ENCODE measurements at regions not wholly inside any gene's neighbourhood (a gene's known extent, or its start where the extent isn't known, plus 50 kb on each side); places are given as distances from the start of the nearest gene placed in this dataset.
"Not testable (repeated sequence)": the region's sequence is repeated elsewhere in the genome, so short reads cannot be mapped to it uniquely, and the experiment has no call there.

GRCh38 chr20:40849456-40849855, 160.4 kb upstream of the MAFB start:
- DNase-seq (ENCODE audit: low spot score): no peak

DNA sequence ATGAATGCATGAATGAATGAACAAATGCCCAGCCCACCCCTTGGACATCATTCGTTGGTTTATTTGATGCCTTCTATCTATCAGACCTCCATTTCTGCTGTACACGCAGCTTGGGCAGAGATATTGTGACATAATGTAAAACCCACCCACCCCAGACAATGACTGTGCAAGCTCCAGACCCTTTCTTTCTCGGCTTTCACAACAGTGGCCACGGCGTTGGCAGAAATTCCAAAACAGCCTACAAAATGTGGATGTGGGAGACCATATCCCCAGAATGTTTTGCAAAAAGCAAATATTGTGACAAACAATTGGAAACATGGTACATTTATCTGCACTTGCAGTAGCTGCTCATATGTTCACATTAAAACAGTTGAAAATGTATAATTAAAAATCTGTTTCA, 162.0 kb upstream of the MAFB start:
- no peak for DNase-seq (ENCODE audit: low spot score)

DNA sequence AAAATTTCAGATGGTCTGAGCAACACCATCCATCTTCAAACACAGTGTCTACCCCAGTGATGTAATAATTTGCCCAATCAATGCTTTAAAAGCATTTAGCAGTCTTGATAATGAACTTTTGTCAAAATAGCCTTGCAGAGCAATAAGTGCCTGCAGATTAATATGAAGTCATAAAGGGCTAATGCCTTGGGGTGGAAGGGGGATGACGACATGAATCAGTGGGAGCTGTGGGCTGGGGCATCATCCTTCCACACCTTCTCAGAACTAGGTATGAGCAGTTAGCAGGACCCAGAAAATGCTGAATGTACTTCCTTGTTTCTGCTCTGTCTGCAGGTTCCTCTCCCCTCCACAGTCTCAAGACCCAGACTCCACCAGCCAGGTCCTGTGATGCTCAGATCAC, 166.2 kb upstream of the MAFB start:
- DNase-seq (ENCODE audit: low spot score): no peak

GRCh38 chr20:40856653-40857052, 167.6 kb upstream of the MAFB start:
- no peak for DNase-seq (ENCODE audit: low spot score)

DNA sequence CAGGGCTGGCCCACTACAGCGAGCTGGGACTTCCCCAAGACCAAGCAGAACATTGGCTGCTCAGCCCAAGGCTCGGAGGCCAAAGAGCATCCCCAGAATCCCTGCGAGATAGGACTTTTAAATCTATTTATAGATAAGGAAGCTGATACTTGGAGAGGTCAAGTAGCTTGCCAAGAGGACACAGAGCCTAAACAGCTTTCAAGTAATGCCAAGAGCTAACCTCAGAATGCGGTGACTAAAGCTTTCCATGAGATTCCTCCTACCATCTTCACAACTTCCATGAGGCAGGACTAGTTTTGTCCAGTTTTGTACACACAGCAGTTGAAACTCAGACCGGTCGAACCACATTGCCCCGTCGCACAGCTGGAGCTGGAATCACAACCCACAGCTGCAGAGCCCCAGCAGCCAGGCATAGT, 168.1 kb upstream of the TOP1 start:
- DNase-seq (ENCODE audit: low spot score): peak; percentile 44

GRCh38 chr20:40861427-40862008, 167.1 kb upstream of the TOP1 start:
- no peak for DNase-seq (ENCODE audit: low spot score)

- DNase-seq (ENCODE audit: low spot score): no peak
Measured at GRCh38 chr20:40863355-40863919, 165.2 kb upstream of the TOP1 start.

DNA sequence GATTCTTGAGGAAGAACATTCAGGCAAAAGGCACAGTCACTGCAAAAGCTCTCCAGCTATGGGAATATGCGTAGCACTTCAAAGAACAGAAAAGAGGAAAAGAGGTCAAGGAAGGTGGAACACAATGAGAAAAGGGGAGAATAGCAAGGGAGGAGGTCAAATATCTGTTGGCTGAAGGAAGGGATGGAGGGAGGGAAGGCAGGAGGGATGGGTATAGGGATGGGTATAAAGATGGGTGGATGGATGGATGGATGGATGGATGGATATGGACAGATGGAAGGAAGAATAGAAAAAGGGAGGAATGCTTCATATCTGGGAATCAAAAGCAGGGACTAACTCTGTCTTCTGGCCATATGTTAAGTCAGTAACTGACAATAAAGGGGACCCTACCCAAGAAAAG, 164.2 kb upstream of the TOP1 start:
- no peak for DNase-seq (ENCODE audit: low spot score)

DNA sequence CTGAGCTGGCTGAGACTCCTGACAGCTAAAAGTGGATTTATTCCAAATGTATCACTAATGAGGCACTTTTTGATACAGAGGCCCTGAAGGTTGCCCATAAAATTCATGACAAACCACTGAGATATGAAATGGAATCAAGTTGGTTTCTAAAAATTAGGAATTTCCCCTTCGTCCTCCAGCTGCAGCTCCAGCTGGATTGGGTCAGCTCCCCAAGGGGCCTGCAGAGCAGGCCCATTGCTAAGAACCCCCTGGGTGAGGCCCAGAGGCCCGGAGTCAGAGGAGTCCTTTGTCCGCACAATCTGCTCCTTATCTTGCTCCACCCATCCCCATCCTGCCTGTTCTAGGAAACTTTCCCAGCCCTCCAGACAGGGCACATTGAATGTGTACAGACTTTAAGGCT, 163.5 kb upstream of the TOP1 start:
- no peak for DNase-seq (ENCODE audit: low spot score)

DNA sequence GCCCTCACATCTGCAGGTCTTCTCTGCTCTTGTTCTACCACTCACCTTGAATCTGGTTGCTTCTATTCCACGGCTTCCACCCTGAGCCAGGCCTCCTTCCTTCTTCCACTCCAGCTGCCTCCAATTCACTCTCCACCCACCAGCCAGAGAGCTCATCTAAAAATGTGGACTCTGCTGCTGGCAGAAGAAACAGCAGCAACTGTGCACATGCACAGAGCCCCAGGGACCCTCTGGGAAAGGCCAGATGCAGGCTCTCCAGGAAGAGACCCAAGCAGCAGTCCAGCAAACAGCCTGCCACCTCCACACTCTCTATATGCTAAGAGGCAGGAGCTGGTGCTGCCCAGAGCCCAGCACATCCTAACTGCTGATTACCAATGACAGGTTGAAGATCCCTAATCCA, 162.6 kb upstream of the TOP1 start:
- DNase-seq (ENCODE audit: low spot score): no peak

DNA sequence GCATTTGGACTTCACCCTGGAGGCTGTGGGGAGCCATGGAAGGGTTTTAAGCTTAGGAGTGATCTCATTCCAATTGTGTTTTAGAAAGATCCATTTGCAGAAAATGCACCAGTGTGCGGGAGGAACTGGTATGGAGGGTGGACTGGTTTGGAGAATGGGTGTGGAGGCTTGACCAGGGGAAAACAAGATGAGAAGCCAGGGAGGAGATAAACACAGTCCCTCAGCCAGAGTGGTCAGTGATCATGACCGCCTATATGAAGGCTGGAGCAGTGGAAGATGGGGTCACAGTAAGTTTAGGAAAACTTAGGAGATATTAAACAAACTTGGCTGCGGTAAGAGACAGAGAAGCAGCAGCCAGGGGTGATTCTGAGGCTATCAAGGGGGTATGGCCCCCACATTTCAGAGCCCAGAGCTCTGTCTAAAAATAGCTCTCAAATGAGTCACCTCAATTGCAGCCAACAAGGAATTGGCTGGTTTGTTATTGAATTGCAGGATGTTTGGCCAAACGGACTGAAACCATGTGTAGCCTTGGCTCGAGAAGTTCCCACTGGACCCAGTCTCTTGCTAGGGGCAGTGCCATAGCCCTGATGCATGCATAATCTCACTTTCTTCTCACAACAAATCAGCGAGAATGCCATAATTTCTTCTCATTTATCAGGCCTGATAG, 159.9 kb upstream of the TOP1 start:
- DNase-seq (ENCODE audit: low spot score): no peak

DNA sequence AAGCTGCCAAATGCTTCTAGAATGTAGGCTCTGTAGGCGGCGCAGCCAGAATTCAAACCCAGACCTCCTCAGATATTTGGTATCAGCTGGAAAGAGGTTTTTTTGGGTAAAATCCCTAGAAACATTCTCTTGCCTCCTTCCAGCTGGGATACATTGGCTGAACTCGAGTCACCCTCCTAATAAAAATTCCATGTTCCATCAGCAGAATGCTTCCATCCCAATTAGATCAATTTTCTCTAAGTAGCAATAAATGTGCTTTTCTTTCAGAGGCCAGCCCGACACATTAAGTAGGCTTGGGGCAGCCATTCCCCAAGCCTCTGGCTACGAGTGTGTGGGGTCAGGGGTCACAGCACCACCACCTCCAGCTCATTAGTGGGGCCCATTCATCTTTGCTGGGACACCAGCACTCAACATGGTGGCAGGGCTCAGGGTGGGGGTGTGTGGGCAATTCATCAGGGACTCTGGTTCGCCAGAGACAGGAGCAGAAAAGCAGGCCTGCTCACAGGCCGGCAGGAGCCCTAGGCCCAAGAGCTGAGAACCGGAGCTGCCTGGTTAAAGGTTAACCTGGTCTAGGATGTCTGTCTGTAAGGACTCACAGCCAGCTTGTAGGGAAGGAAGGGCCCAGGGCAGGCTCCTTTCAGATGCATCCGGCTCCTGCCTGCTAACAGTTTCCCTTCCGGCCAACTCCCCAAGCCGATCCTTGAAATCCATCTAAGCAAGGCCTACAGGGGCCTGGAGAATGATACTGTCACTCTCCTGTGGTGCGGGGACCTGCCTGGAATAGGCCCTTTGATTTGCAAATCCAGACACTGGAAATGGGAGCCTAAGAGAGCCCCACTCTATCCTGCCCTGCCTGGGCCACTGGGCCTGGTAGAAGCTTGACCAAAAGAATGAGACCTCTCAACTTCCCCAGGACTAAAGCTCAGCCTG, 159.1 kb upstream of the TOP1 start:
- no peak for DNase-seq (ENCODE audit: low spot score)

DNA sequence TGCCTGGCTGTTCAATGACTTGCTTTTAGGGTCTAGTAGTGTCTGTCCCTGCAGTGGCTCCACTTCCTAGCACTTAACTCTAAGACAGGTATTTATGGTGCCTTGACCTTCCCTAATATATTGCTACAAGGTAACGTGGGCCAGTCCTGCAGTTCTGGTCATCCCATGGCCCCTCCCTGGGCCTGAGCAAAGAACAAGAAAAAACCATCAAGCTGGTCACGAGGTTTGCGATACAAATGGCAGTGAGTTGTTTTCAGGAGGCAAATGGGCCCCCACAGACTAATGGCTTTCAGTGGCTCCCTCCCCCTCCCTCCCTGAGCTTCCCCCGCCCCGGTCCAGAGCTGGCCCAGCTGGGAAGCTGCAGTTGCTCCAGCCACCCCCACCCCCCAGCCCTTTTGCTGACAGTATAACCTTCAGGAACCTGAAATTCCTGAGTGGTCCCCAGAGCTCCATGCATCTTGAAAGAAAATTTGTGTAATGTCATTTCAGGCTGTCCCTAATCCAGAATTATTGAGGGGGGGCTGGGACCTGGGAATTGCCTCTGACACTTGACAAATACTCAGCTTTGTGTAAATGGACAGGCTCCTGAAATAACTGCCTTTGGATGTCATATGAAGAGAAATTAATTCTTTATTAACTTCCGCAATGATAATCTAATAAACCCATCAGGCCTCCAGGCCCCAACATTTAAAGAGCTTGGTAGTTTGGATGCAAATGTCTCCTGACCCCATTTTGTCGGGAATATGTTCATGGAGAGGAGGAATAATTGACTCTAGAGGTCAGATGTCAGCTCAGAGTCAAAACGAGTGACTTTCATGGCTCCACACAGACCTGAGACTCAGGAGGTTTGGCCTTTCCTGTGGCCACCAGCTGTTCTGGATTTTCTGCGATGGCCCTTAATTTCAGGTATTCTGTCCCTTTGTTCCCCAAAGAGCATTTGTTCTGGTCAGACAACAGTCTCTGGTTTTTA, 153.2 kb upstream of the TOP1 start:
- DNase-seq (ENCODE audit: low spot score): no peak

DNA sequence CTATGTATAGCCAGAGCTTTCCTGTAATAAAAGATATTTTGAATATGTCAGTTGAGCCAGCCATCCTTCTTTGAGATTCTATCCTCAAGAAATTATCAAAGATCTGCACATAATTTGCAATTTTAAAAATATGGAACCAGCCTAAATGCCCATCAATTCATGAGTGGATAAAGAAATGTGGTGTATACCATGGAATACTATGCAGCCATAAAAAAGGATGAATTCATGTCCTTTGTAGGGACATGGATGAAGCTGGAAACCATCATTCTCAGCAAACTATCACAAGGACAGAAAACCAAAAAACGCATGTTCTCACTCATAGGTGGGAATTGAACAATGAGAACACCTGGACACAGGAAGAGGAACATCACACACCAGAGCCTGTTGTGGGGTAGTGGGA, 150.5 kb upstream of the TOP1 start:
- not testable (repeated sequence) for DNase-seq (ENCODE audit: low spot score)

- peak; percentile 38 for DNase-seq (ENCODE audit: low spot score)
Measured at GRCh38 chr20:40880063-40880728, 148.4 kb upstream of the TOP1 start.

DNA sequence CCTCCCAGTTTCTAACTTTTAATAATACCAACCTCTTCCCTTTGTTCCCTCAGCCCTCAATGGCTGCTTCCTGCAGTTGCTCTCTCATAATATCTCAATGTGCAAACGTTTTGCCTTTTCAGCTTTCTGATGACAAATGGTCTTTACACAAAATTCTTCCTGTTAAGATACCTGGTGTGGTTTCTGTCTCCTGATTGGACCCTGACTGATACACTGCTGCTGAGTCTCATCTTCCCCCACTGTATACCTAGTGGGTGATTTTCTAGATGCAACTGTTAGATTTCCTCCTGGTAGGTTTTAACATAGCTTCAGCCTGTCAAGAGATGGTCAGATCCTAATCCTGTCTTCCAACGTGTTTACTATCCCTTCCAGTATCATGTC, 147.9 kb upstream of the TOP1 start:
- DNase-seq (ENCODE audit: low spot score): no peak

- no peak for DNase-seq (ENCODE audit: low spot score)
Measured at GRCh38 chr20:40882152-40882551, 146.5 kb upstream of the TOP1 start.

DNA sequence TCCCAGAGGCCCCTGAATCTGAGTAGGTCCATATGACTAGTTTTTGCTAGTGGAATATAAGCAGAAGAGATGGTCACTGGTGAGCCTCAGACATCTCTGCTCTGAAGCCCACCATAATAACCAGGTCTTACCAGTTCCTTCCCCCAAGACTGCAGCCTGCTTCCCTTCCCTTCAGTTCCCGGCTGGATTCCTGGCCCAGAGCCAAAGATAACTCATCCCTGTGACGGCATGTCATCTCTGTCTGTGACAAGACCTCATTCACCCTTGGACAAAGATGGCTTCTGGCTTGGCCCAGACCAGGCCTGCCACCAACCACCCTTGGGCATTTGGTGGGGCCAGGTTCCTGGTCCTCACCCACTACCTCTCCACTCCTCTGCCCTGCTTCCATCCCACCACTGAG, 145.5 kb upstream of the TOP1 start:
- DNase-seq (ENCODE audit: low spot score): no peak

DNA sequence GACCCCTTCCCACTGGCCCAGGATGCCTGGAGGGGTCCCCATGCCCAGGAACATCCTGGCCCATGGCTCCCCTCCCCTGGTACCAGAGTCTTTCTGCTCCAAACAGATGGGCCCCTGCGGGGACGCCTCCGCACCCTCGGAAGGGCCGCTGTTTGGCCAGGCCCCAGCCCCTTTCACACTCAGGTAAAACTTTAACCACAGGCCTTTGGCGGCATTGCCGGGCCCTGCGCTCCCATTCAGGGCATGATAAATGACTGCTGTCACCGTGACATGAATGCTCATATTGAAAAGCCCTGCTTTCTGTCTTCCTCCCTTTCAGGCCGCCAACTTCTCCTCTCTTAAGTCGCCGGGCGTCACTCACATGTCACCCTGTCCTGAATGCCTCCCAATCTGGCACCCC, 141.5 kb upstream of the TOP1 start:
- DNase-seq (ENCODE audit: low spot score): peak; percentile 13

GRCh38 chr20:40889266-40889665, 139.4 kb upstream of the TOP1 start:
- DNase-seq (ENCODE audit: low spot score): not testable (repeated sequence)

GRCh38 chr20:40890181-40890580, 138.4 kb upstream of the TOP1 start:
- DNase-seq (ENCODE audit: low spot score): no peak
